Mucosa of stomach (tissue), 1 donor: ENCODE measurements at regions not wholly inside any gene's neighbourhood (a gene's known extent, or its start where the extent isn't known, plus 50 kb on each side); places are given as distances from the start of the nearest gene placed in this dataset.
"Not testable (repeated sequence)": the region's sequence is repeated elsewhere in the genome, so short reads cannot be mapped to it uniquely, and the experiment has no call there.

Experiments used
- H3K27me3 ChIP-seq: one replicate; pipeline ENCODE4 v1.7.0; 2013; ENCODE audit warnings: mild to moderate bottlenecking, low read length; ENCODE audit not compliant: control insufficient read depth, insufficient read depth
- H3K36me3 ChIP-seq: one replicate; pipeline ENCODE4 v1.7.0; 2013; ENCODE audit warnings: low read length; ENCODE audit not compliant: control insufficient read depth, insufficient read depth
- H3K4me1 ChIP-seq: one replicate; pipeline ENCODE4 v1.7.0; 2013; ENCODE audit warnings: mild to moderate bottlenecking, low read length; ENCODE audit not compliant: control insufficient read depth, insufficient read depth
- H3K4me3 ChIP-seq: one replicate; pipeline ENCODE4 v1.7.0; 2013; ENCODE audit warnings: low read length
- H3K9ac ChIP-seq: one replicate; pipeline ENCODE4 v1.7.0; 2013; ENCODE audit warnings: mild to moderate bottlenecking, low read length, moderate library complexity
- H3K9me3 ChIP-seq: one replicate; pipeline ENCODE4 v1.7.0; 2013; ENCODE audit warnings: mild to moderate bottlenecking, low read length, moderate library complexity; ENCODE audit not compliant: control insufficient read depth
- donor health status: Pancreatic carcinoma.

- no peaks in the 10 kb centered on the region for H3K4me1 ChIP-seq
- no peak overlapping the region for H3K4me3 ChIP-seq
- H3K9me3 ChIP-seq, result no peaks in the 10 kb centered on the region
- H3K36me3 ChIP-seq, result no peaks in the 10 kb centered on the region
- H3K27me3 ChIP-seq, result peaks cover 5% of the 10 kb centered on the region
- no peak overlapping the region for H3K9ac ChIP-seq
These were observed 50.4 kb upstream of the ARHGEF7 start for GRCh38 chr13:111064661-111065060.

- Histone ChIP-seq H3K9ac (no peak overlapping the region), H3K9me3 (no peaks in the 10 kb centered on the region), H3K27me3 (peaks cover 5% of the 10 kb centered on the region), H3K4me3 (no peak overlapping the region), H3K4me1 (no peaks in the 10 kb centered on the region), H3K36me3 (no peaks in the 10 kb centered on the region)
These were observed 52.1 kb upstream of the ARHGEF7 start for GRCh38 chr13:111062966-111063365.

- H3K9ac ChIP-seq, result no peak overlapping the region
- H3K9me3 ChIP-seq, result no peaks in the 10 kb centered on the region
- H3K36me3 ChIP-seq, result no peaks in the 10 kb centered on the region
- H3K4me3 ChIP-seq, result no peak overlapping the region
- no peaks in the 10 kb centered on the region for H3K4me1 ChIP-seq
- H3K27me3 ChIP-seq, result peaks cover 5% of the 10 kb centered on the region
These were observed 52.8 kb upstream of the ARHGEF7 start for GRCh38 chr13:111062305-111062704.

- H3K4me3 ChIP-seq, result no peak overlapping the region
- H3K27me3 ChIP-seq, result peaks cover 3% of the 10 kb centered on the region
- H3K4me1 ChIP-seq, result no peaks in the 10 kb centered on the region
These were observed 53.6 kb upstream of the ARHGEF7 start for GRCh38 chr13:111061358-111062045.

GRCh38 chr13:111060237-111060919 is 54.7 kb upstream of the ARHGEF7 start:
- no peaks in the 10 kb centered on the region for H3K36me3 ChIP-seq

More at GRCh38 chr13:111061358-111062045, 53.6 kb upstream of the ARHGEF7 start:
- no peaks in the 10 kb centered on the region for H3K36me3 ChIP-seq
- no peak overlapping the region for H3K9ac ChIP-seq
- H3K9me3 ChIP-seq, result no peaks in the 10 kb centered on the region

GRCh38 chr13:111058796-111059506 is 56.2 kb upstream of the ARHGEF7 start:
- Histone ChIP-seq H3K36me3 (no peaks in the 10 kb centered on the region), H3K9me3 (no peaks in the 10 kb centered on the region), H3K27me3 (no peaks in the 10 kb centered on the region), H3K4me1 (no peaks in the 10 kb centered on the region), H3K9ac (no peak overlapping the region), H3K4me3 (no peak overlapping the region)

More at GRCh38 chr13:111060237-111060919, 54.7 kb upstream of the ARHGEF7 start:
- no peaks in the 10 kb centered on the region for H3K9me3 ChIP-seq
- no peaks in the 10 kb centered on the region for H3K4me1 ChIP-seq
- H3K27me3 ChIP-seq, result no peaks in the 10 kb centered on the region
- no peak overlapping the region for H3K9ac ChIP-seq
- no peak overlapping the region for H3K4me3 ChIP-seq

- not testable (repeated sequence) for H3K9me3 ChIP-seq, H3K4me3 ChIP-seq, H3K36me3 ChIP-seq, H3K4me1 ChIP-seq, H3K27me3 ChIP-seq, H3K9ac ChIP-seq
These were observed 56.8 kb upstream of the ARHGEF7 start for GRCh38 chr13:111058339-111058738.

GRCh38 chr13:111051726-111052232 is 63.3 kb upstream of the ARHGEF7 start:
- not testable (repeated sequence) for H3K27me3 ChIP-seq, H3K36me3 ChIP-seq, H3K4me1 ChIP-seq, H3K9ac ChIP-seq, H3K9me3 ChIP-seq, H3K4me3 ChIP-seq

- no peaks in the 10 kb centered on the region for H3K9me3 ChIP-seq
- no peak overlapping the region for H3K9ac ChIP-seq
- no peaks in the 10 kb centered on the region for H3K27me3 ChIP-seq
- no peak overlapping the region for H3K4me3 ChIP-seq
- H3K4me1 ChIP-seq, result peaks cover 7% of the 10 kb centered on the region
- H3K36me3 ChIP-seq, result no peaks in the 10 kb centered on the region
These were observed 63.9 kb upstream of the ARHGEF7 start for GRCh38 chr13:111051041-111051725.

GRCh38 chr13:111050539-111050879 is 64.6 kb upstream of the ARHGEF7 start:
- no peaks in the 10 kb centered on the region for H3K36me3 ChIP-seq
- peaks cover 7% of the 10 kb centered on the region for H3K4me1 ChIP-seq
- H3K4me3 ChIP-seq, result no peak overlapping the region

GRCh38 chr13:111049791-111050538 is 65.1 kb upstream of the ARHGEF7 start:
- H3K36me3 ChIP-seq, result no peaks in the 10 kb centered on the region
- no peaks in the 10 kb centered on the region for H3K9me3 ChIP-seq
- H3K9ac ChIP-seq, result no peak overlapping the region
- H3K4me3 ChIP-seq, result no peak overlapping the region
- H3K4me1 ChIP-seq, result peaks cover 7% of the 10 kb centered on the region
- no peaks in the 10 kb centered on the region for H3K27me3 ChIP-seq

More at GRCh38 chr13:111050539-111050879, 64.6 kb upstream of the ARHGEF7 start:
- H3K9ac ChIP-seq, result no peak overlapping the region
- no peaks in the 10 kb centered on the region for H3K27me3 ChIP-seq
- H3K9me3 ChIP-seq, result no peaks in the 10 kb centered on the region
